K562 (cell line): ENCODE measurements at regions not wholly inside any gene's neighbourhood (a gene's known extent, or its start where the extent isn't known, plus 50 kb on each side); places are given as distances from the start of the nearest gene placed in this dataset.

ENCODE experiments used
- ATAC-seq: fragments of 200-7000 bp; cut with Tn5 transposase; 3 replicates; pipeline ENCODE4 v1.9.1; 2020; ENCODE audit warnings: moderate library complexity
- BruUV-seq: library from RNA; stranded (reverse); fragments of 400-500 nt; replicated peaks from 2 replicates; lab custom pipeline; 2021; lab: Mats Ljungman, UMichigan
- CTCF ChIA-PET: fragments of 300-600 bp; formaldehyde crosslinking; extraction: SDS; loops from one replicate; lab custom pipeline; 2021; ENCODE audit warnings: low intra/inter-chr PET ratio; lab: Yijun Ruan, JAX
- POLR2A ChIA-PET: fragments of 300-600, 350-650 bp; sonication (Branson Sonifier 250); formaldehyde crosslinking; extraction: SDS; loops from one replicate; lab custom pipeline; 2021; ENCODE audit warnings: antibody characterized with exemption, inconsistent platforms; lab: Yijun Ruan, JAX
- DNase-seq, 4 experiments: peaks; one replicate each; pipeline versions ENCODE4 v3.0.0 to v3.0.0-alpha.2; 2011 to 2018; ENCODE audit warnings: low spot score in 3 of 4, mixed read lengths in 3 of 4; ENCODE audit errors: extremely low read depth in 1 of 4
- FAIRE-seq: peaks from 2 replicates; lab custom pipeline; 2011; peaks lifted over from hg19 to GRCh38; lab: Jason Lieb, UNC
- H2AFZ ChIP-seq: 2 replicates; pipeline ENCODE4 v1.6.0; 2011; ENCODE audit warnings: low read depth, low read length, control low read depth, inconsistent platforms
- H3K27ac ChIP-seq: fragments of 200-600 bp; 3 replicates; pipeline ENCODE4 v1.8.0; 2011; ENCODE audit warnings: low read depth, mild to moderate bottlenecking, control low read depth, inconsistent platforms, low read length, moderate library complexity, mixed read lengths; ENCODE audit errors: extremely low read depth
- H3K27me3 ChIP-seq, 2 experiments: fragments of 300-600 bp in 1 of 2; 2 replicates in 1 of 2; 3 replicates in 1 of 2; pipeline versions ENCODE4 v1.6.0 to v1.8.0; 2011; ENCODE audit warnings: inconsistent platforms in 2 of 2, low read length in 2 of 2, mild to moderate bottlenecking in 1 of 2, mixed read lengths in 1 of 2, moderate library complexity in 1 of 2; ENCODE audit not compliant: control insufficient read depth in 2 of 2, insufficient read depth in 2 of 2
- H3K36me3 ChIP-seq: fragments of 300-600 bp; 3 replicates; pipeline ENCODE4 v1.8.0; 2011; ENCODE audit warnings: mild to moderate bottlenecking, low read length, inconsistent platforms; ENCODE audit not compliant: control insufficient read depth, insufficient read depth
- H3K4me1 ChIP-seq, 2 experiments: fragments of 200-600 bp in 1 of 2; replicated peaks in 1 of 2; 2 replicates in 1 of 2; 3 replicates in 1 of 2; pipeline versions ENCODE4 v1.5.1 to v1.8.0; 2011; ENCODE audit warnings: inconsistent platforms in 2 of 2, low read length in 2 of 2, mild to moderate bottlenecking in 1 of 2, mixed read lengths in 1 of 2, moderate library complexity in 1 of 2; ENCODE audit not compliant: control insufficient read depth in 2 of 2, insufficient read depth in 2 of 2
- H3K4me2 ChIP-seq: 2 replicates; pipeline ENCODE4 v1.6.1; 2011; ENCODE audit warnings: low read length, control low read depth, inconsistent platforms, mixed read lengths; ENCODE audit not compliant: insufficient read depth
- H3K4me3 ChIP-seq: fragments of 200-600 bp; sonication (generic), shearing (Covaris generic); 2 replicates; pipeline ENCODE4 v1.5.1; 2016; ENCODE audit warnings: control low read depth, inconsistent platforms
- H3K79me2 ChIP-seq: fragments of 200-600 bp; 3 replicates; pipeline ENCODE4 v1.8.0; 2011; ENCODE audit warnings: low read length, inconsistent platforms; ENCODE audit not compliant: control insufficient read depth, insufficient read depth
- H3K9ac ChIP-seq, 2 experiments: 2 replicates each; pipeline versions ENCODE4 v1.6.0 to v1.6.1; 2011; ENCODE audit warnings: low read depth in 2 of 2, low read length in 2 of 2, control low read depth in 1 of 2, inconsistent platforms in 1 of 2, mild to moderate bottlenecking in 1 of 2, mixed read lengths in 1 of 2; ENCODE audit not compliant: insufficient read depth in 1 of 2
- H3K9me1 ChIP-seq: one replicate; pipeline ENCODE4 v1.6.0; 2011; ENCODE audit warnings: inconsistent platforms, mild to moderate bottlenecking, low read length, moderate library complexity; ENCODE audit not compliant: control insufficient read depth, insufficient read depth
- H3K9me3 ChIP-seq: replicated peaks from 2 replicates; pipeline ENCODE4 v1.5.1; 2011; ENCODE audit warnings: low read depth, low read length, inconsistent platforms; ENCODE audit not compliant: control insufficient read depth, insufficient read depth
- H4K20me1 ChIP-seq: replicated peaks from 2 replicates; pipeline ENCODE4 v1.6.1; 2011; ENCODE audit warnings: low read length, inconsistent platforms, mixed read lengths; ENCODE audit not compliant: control insufficient read depth, insufficient read depth
- HNRNPK ChIP-seq: fragments of 200-400 bp; formaldehyde crosslinking; IDR thresholded peaks from one replicate; pipeline ENCODE4 v1.6.1; 2018; ENCODE audit warnings: mild to moderate bottlenecking, low read depth, low read length; ENCODE audit not compliant: poor library complexity, severe bottlenecking
- NUFIP1 ChIP-seq: fragments of 450-650 bp; IDR thresholded peaks from 2 replicates; pipeline ENCODE4 v1.6.1; 2018; ENCODE audit not compliant: partially characterized antibody
- PCBP1 ChIP-seq: fragments of 200-400 bp; formaldehyde crosslinking; IDR thresholded peaks from 2 replicates; pipeline ENCODE4 v1.6.1; 2018; ENCODE audit warnings: mild to moderate bottlenecking, low read depth, low read length; ENCODE audit not compliant: poor library complexity, severe bottlenecking
- ZC3H8 ChIP-seq: fragments of 450-650 bp; IDR thresholded peaks from 2 replicates; pipeline ENCODE4 v1.6.1; 2017
- ZMIZ1 ChIP-seq, 2 experiments: fragments of 150-350 bp in 1 of 2; IDR thresholded peaks; 2 replicates each; pipeline ENCODE4 v1.6.1; 2012 to 2016; ENCODE audit warnings: low read depth in 2 of 2, low read length in 2 of 2, mild to moderate bottlenecking in 1 of 2, moderate library complexity in 1 of 2
- ZNF282 ChIP-seq: sonication (generic); formaldehyde crosslinking; IDR thresholded peaks from 2 replicates; pipeline ENCODE4 v1.8.1; 2023; ENCODE audit warnings: missing genetic modification reagents
- WGBS: fragments of 100-300 bp; shearing (Covaris generic); methylation state at CpG from one replicate; pipeline ENCODE4 v1.1.6; 2016; ENCODE audit warnings: low coverage, mixed read lengths; ENCODE audit not compliant: insufficient coverage; ENCODE audit errors: missing lambda C conversion rate; 5-methylcytosine and 5-hydroxymethylcytosine counted together
- in situ Hi-C: fragments of 300-500 bp; cut with MboI; formaldehyde crosslinking; loops from 4 replicates; pipeline ENCODE4 v1.15.0; 2018; ENCODE audit warnings: inconsistent platforms, mixed read lengths
- intact Hi-C: fragments of 100-400 bp; cut with micrococcal nuclease; formaldehyde crosslinking; loops from 2 replicates; pipeline ENCODE4 v1.14.2; 2022

- no peak overlapping the region for H3K27ac ChIP-seq
- H3K4me3 ChIP-seq: no peak overlapping the region
- H3K79me2 ChIP-seq: no peaks in the 10 kb centered on the region
- H3K9ac ChIP-seq: no peak overlapping the region
- TF ChIP-seq ZC3H8: no peak
- peak; percentile 85 for TF ChIP-seq PCBP1
- no peak for TF ChIP-seq ZNF282 (CRISPR knock-in tag)
- TF ChIP-seq HNRNPK: peak; percentile 59
- no peak for TF ChIP-seq NUFIP1
- TF ChIP-seq ZMIZ1 (IDR thresholded peaks at IDR 0.05; ENCODE audit: low read depth in 2 of 2, low read length in 2 of 2): no peak
- H3K27me3 ChIP-seq: no peaks in the 10 kb centered on the region
- DNase-seq: no peak
- in situ Hi-C loops (no loop called here), intact Hi-C loops (no loop called here)
- no peak overlapping the region for H2AFZ ChIP-seq
- H3K9me3 ChIP-seq: no peaks in the 10 kb centered on the region
- H4K20me1 ChIP-seq: no peaks in the 10 kb centered on the region
- ChIA-PET CTCF (no interaction called here), POLR2A (no interaction called here)
- 81% methylated on average over 3 of the region's 6 CpGs for WGBS
- no peaks in the 10 kb centered on the region for H3K36me3 ChIP-seq
- no peak for ATAC-seq
- no peaks in the 10 kb centered on the region for H3K9me1 ChIP-seq
- no TSS peak for BruUV-seq
- no peaks in the 10 kb centered on the region for H3K4me1 ChIP-seq
- no peak overlapping the region for H3K4me2 ChIP-seq
- FAIRE-seq: no peak
These were observed 83.3 kb upstream of the PCGF5 start for GRCh38 chr10:91137011-91137643.
